ENCODE measurements at regions not wholly inside any gene's neighbourhood (a gene's known extent, or its start where the extent isn't known, plus 50 kb on each side); places are given as distances from the start of the nearest gene placed in this dataset.

DNA sequence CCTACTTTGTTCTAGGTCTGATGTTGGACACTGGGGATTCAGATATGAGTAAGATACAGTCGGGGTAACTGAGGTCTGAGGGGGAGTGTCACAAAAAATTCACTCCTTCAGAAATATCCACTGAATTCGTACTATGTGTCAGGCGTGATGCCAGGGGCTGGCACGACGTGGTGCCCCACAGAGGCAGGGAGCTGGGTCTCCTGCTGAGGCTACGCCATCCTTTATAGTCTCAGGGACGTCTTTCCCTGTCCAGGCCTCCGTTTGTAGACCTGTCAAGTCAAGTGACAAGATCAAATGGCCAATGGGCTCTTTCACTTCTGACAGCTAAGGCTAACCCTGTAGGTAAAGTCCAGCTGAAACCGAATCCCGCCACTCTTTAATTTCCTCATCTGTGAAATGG lies 118.8 kb upstream of the SMIM23 start:
- TF ChIP-seq, protein P1, sequence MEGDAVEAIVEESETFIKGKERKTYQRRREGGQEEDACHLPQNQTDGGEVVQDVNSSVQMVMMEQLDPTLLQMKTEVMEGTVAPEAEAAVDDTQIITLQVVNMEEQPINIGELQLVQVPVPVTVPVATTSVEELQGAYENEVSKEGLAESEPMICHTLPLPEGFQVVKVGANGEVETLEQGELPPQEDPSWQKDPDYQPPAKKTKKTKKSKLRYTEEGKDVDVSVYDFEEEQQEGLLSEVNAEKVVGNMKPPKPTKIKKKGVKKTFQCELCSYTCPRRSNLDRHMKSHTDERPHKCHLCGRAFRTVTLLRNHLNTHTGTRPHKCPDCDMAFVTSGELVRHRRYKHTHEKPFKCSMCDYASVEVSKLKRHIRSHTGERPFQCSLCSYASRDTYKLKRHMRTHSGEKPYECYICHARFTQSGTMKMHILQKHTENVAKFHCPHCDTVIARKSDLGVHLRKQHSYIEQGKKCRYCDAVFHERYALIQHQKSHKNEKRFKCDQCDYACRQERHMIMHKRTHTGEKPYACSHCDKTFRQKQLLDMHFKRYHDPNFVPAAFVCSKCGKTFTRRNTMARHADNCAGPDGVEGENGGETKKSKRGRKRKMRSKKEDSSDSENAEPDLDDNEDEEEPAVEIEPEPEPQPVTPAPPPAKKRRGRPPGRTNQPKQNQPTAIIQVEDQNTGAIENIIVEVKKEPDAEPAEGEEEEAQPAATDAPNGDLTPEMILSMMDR (IDR thresholded peaks at IDR 0.05; ENCODE audit: insufficient read depth, low read length): no peak
- TF ChIP-seq, protein P2, sequence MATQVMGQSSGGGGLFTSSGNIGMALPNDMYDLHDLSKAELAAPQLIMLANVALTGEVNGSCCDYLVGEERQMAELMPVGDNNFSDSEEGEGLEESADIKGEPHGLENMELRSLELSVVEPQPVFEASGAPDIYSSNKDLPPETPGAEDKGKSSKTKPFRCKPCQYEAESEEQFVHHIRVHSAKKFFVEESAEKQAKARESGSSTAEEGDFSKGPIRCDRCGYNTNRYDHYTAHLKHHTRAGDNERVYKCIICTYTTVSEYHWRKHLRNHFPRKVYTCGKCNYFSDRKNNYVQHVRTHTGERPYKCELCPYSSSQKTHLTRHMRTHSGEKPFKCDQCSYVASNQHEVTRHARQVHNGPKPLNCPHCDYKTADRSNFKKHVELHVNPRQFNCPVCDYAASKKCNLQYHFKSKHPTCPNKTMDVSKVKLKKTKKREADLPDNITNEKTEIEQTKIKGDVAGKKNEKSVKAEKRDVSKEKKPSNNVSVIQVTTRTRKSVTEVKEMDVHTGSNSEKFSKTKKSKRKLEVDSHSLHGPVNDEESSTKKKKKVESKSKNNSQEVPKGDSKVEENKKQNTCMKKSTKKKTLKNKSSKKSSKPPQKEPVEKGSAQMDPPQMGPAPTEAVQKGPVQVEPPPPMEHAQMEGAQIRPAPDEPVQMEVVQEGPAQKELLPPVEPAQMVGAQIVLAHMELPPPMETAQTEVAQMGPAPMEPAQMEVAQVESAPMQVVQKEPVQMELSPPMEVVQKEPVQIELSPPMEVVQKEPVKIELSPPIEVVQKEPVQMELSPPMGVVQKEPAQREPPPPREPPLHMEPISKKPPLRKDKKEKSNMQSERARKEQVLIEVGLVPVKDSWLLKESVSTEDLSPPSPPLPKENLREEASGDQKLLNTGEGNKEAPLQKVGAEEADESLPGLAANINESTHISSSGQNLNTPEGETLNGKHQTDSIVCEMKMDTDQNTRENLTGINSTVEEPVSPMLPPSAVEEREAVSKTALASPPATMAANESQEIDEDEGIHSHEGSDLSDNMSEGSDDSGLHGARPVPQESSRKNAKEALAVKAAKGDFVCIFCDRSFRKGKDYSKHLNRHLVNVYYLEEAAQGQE (IDR thresholded peaks at IDR 0.05; ENCODE audit: insufficient replicate concordance, low read depth): no peak

Measured in HL-60 (cell line).